GM13977 (cell line): ENCODE measurements at regions not wholly inside any gene's neighbourhood (a gene's known extent, or its start where the extent isn't known, plus 50 kb on each side); places are given as distances from the start of the nearest gene placed in this dataset.
"Not testable (repeated sequence)": the region's sequence is repeated elsewhere in the genome, so short reads cannot be mapped to it uniquely, and the experiment has no call there.

ENCODE experiments used
- DNase-seq: peaks from one replicate; pipeline ENCODE4 v3.0.0; 2012; ENCODE audit warnings: low spot score
- in situ Hi-C: fragments of 300-500 bp; cut with MboI; formaldehyde crosslinking; loops from one replicate; pipeline ENCODE4 v1.12.0; 2022; ENCODE audit warnings: low sequenced_read_pairs, low pct_unique_long_range_greater_than_20kb, mixed read lengths, inconsistent platforms; ENCODE audit not compliant: unreplicated experiment
- TF ChIP-seq, protein P1 (sequence below): IDR thresholded peaks from 2 replicates; pipeline ENCODE4 v1.5.1; 2012; ENCODE audit warnings: mild to moderate bottlenecking, control low read depth; ENCODE audit not compliant: insufficient read depth; ENCODE audit errors: extremely low read depth, missing control alignments

DNA sequence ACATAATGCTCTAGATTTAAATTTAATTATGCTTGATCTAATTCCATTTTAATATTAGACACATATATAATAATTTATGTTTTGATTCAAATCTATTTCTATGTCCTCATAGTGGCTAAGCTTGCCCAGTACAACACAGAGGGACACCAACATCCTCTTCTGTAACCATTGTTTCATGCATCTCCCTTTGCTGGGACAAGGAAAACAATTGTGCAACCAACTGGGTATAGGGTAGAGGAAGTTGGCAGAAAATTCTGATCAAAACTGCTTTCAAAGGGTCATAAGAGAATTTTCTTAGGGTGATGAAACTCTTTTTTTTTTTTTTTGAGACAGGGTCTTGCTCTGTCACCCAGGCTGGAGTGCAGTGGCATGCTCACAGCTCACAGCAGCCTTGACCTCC is 121.4 kb upstream of the SGO1 start:
- DNase-seq: no peak
- in situ Hi-C loops: no loop called here
- TF ChIP-seq, protein P1, sequence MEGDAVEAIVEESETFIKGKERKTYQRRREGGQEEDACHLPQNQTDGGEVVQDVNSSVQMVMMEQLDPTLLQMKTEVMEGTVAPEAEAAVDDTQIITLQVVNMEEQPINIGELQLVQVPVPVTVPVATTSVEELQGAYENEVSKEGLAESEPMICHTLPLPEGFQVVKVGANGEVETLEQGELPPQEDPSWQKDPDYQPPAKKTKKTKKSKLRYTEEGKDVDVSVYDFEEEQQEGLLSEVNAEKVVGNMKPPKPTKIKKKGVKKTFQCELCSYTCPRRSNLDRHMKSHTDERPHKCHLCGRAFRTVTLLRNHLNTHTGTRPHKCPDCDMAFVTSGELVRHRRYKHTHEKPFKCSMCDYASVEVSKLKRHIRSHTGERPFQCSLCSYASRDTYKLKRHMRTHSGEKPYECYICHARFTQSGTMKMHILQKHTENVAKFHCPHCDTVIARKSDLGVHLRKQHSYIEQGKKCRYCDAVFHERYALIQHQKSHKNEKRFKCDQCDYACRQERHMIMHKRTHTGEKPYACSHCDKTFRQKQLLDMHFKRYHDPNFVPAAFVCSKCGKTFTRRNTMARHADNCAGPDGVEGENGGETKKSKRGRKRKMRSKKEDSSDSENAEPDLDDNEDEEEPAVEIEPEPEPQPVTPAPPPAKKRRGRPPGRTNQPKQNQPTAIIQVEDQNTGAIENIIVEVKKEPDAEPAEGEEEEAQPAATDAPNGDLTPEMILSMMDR: no peak

DNA sequence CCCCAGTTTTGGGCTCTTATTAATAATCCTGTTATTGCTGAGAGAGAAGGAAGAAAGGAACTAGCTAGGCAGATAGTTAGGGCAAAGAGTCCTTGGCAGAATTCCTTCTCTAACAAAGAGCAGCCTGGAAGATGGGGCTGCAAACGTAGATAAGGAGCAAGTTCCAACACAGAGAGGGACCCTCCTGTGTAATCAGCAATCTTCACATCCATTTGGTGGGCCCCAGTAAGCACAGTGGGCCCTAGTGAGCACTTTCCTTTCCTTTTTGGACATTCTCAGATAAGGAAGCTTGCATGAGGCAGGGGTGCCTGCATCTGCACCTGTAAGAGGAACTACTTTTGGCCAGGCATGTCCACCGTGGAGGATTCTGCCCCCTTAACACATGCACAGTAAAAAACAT is 119.6 kb upstream of the SGO1 start:
- TF ChIP-seq, protein P1: no peak

DNA sequence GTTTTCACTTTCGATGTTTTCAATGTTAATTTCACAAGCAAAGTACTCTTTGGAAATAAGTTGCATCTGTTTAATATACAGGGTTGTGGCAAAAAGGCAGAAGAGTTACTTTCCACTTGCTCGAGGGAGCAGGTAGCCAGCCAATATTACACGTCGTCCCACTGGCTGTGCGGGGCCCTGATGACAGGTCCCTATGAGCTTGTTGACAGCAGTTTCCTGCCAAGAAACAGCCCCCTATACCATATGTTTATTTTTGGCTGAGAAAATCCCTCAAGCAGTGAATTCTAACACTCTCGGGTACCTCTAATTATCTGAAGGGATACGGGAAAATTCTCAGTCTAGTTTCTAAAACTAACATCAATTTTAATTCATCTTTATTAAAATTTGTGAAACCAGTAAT is 116.8 kb upstream of the SGO1 start:
- in situ Hi-C loops: no loop called here
- DNase-seq: no peak
- TF ChIP-seq, protein P1: no peak

More for the DNA sequence above, 119.6 kb upstream of the SGO1 start:
- DNase-seq: no peak
- in situ Hi-C loops: no loop called here

DNA sequence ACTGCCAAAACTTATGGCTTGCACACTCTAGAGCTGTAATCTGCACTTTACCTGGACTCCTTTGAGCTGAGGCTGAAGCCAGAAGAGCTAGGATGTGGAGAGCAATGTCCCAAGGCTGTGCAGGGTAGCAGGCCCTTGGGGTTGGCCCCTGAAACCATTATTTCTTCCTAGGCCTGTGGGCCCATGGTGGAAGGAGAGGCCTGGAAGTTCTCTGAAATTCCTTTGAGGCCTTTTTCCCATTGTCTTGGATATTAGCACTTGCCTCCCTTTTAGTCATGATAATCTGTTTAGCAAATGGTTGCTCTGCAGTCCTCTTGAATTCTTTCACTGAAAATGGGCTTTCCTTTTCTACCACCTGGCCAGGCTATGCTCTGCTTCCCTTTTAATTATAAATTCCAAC is 102.0 kb upstream of the SGO1 start:
- TF ChIP-seq, protein P1: no peak
- no peak for DNase-seq
- in situ Hi-C loops: no loop called here

DNA sequence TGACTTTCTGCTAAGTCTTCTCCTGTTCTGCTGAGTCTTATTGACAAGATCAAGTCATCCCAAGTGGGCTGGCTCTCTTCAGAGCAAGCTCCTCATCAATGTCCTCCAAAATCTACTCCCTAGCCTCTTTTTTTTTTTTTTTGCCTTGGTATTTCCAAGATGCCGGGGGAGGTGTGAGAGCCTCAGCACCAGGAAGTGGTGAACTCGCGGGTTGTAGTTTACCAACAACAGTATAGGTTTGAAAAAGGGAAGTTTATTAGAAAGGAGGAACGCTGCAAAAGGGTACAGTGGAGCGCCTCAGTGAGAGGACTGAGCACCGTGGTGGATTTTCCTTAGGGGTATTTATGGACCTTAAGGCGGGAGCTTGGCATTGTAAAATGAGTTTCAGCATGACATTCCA is 94.3 kb upstream of the SGO1 start:
- DNase-seq: no peak
- TF ChIP-seq, protein P1: no peak

DNA sequence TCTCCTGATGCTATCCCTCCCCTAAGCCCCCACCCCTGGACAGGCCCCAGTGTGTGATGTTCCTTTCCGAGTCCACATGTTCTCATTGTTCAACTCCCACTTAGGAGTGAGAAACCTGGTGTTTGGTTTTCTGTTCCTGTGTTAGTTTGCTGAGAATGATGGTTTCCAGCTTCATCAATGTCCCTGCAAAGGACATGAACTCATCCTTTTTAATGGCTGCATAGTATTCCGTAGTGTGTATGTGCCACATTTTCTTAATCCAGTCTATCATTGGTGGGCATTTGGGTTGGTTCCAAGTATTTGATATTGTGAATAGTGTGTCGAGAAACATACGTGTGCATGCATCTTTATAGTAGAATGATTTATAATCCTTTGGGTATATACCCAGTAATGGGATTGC is 80.0 kb upstream of the SGO1 start:
- in situ Hi-C loops, DNase-seq: not testable (repeated sequence)

More for the DNA sequence above, 94.3 kb upstream of the SGO1 start:
- in situ Hi-C loops: no loop called here

DNA sequence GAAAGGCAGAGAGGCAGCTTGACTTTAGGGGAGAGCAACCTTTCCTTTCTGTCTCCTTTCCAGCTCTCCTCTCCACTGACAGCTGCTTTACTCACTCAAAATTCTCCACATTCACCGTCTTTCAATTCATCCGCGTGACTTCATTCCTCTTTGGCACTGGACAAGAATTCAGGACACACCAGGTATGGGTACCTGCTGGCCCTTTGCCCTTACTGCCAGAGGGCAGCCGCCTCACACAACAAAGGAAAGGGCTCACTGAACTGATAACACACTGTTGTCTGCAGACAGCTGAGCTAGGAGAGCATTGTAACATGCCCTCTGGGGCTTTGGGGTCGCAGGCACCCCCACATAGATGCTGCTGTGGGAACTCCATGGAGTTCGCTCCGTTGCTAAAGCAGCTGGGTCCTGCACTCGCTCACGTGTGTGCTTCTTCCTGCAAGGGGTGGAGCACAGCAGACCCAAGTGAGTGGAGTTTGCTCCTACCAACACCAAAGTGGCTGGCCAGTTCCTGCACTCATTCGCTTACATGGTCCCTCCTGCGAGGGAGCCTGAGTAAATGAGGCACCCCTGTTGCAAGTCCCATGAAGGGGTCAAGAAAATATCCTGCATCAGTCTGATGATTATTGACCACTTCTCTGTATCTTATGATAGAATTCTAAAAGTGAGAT is 79.0 kb upstream of the SGO1 start:
- TF ChIP-seq, protein P1: no peak
- in situ Hi-C loops: no loop called here
- no peak for DNase-seq
